PC-3 (cell line): ENCODE measurements at regions not wholly inside any gene's neighbourhood (a gene's known extent, or its start where the extent isn't known, plus 50 kb on each side); places are given as distances from the start of the nearest gene placed in this dataset.

Experiments used
- CTCF ChIP-seq: fragments of 300-600 bp; sonication (generic); conservative IDR thresholded peaks from 2 replicates; pipeline ENCODE4 v1.5.1; 2017; ENCODE audit warnings: antibody characterized with exemption, low read depth, mild to moderate bottlenecking, low read length
- EZH2 ChIP-seq: fragments of 300-600 bp; sonication (generic); IDR thresholded peaks from one replicate; pipeline ENCODE4 v1.6.1; 2017; ENCODE audit warnings: antibody characterized with exemption, mild to moderate bottlenecking, low read length; ENCODE audit not compliant: unreplicated experiment
- EZH2phosphoT487 ChIP-seq: fragments of 300-600 bp; sonication (generic); IDR thresholded peaks from 2 replicates; pipeline ENCODE4 v1.6.1; 2018; ENCODE audit warnings: mild to moderate bottlenecking, antibody characterized with exemption, low read length, borderline replicate concordance

- TF ChIP-seq CTCF: no peak
- no peak for TF ChIP-seq EZH2
- TF ChIP-seq EZH2phosphoT487: no peak
These were observed 398.0 kb downstream of the RAPGEF2 start for GRCh38 chr4:159500861-159501260.
